ENCODE measurements at regions not wholly inside any gene's neighbourhood (a gene's known extent, or its start where the extent isn't known, plus 50 kb on each side); places are given as distances from the start of the nearest gene placed in this dataset.
A peak's percentile ranks its signal among the peaks of the same experiment; 100 is the strongest.

DNA sequence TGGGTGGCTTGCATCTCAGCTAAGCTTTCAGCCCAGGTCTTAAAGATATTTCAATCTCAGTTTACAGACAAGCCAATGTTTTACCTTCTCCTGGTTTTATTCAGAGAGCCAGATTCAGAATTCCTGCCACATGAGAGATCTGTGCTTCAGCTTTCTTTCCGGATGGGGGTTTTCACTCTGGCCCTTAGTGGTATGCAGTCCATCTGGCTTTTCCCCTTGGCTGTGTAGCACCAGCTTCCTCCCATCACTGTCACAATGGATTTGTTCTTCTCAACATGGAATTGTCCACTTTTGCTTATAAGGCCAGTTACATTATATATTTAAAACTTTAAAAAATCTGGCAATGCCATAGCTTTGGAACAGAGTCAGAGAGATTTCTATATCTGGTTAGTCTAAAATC, 303.9 kb downstream of the ETS1 start:
- Histone ChIP-seq H3K9me2 (no peaks in the 10 kb centered on the region), H3K4me3 (ENCODE audit: low read depth in 2 of 2, low read length in 1 of 2) (no peak overlapping the region), H3K9ac (no peak overlapping the region), H3F3A (replicated peaks; ENCODE audit: insufficient read depth) (no peaks in the 10 kb centered on the region), H2AFZ (ENCODE audit: low read depth) (peak overlapping the region; percentile 61; the same call in 1 of the 2 replicates), H3K27ac (ENCODE audit: low read depth in 2 of 2, low read length in 1 of 2) (peak overlapping the region; percentile 33 to 77; a peak in 3 of 4 replicates), H3K27me3 (ENCODE audit: insufficient read depth) (no peaks in the 10 kb centered on the region), H3K36me3 (replicated peaks in 1 of 2; ENCODE audit: control insufficient read depth in 1 of 2, insufficient read depth in 2 of 2, low read length in 1 of 2) (no peaks in the 10 kb centered on the region), H4K20me1 (ENCODE audit: insufficient read depth) (no peaks in the 10 kb centered on the region), H3K9me3 (no peaks in the 10 kb centered on the region), H3K79me2 (ENCODE audit: insufficient read depth) (no peaks in the 10 kb centered on the region), H3K4me2 (no peak overlapping the region), H3K4me1 (ENCODE audit: control insufficient read depth in 1 of 2, insufficient read depth in 2 of 2, low read depth in 1 of 2, low read length in 1 of 2) (no peaks in the 10 kb centered on the region; a peak in 2 of 4 replicates)
- WGBS (ENCODE audit: low lambda C conversion rate), result 50% methylated on average over 1 of the region's 1 CpG
- no peak for TF ChIP-seq FOSL2 (IDR thresholded peaks at IDR 0.05; ENCODE audit: borderline replicate concordance, low read depth)
- peak; percentile 31; the same call in 1 of the 2 replicates for TF ChIP-seq NFIC (IDR thresholded peaks at IDR 0.05; ENCODE audit: borderline replicate concordance)
- TF ChIP-seq, protein P1, sequence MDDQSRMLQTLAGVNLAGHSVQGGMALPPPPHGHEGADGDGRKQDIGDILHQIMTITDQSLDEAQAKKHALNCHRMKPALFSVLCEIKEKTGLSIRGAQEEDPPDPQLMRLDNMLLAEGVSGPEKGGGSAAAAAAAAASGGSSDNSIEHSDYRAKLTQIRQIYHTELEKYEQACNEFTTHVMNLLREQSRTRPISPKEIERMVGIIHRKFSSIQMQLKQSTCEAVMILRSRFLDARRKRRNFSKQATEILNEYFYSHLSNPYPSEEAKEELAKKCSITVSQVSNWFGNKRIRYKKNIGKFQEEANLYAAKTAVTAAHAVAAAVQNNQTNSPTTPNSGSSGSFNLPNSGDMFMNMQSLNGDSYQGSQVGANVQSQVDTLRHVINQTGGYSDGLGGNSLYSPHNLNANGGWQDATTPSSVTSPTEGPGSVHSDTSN (IDR thresholded peaks at IDR 0.05), result peak; percentile 57
- TF ChIP-seq TEAD4 (IDR thresholded peaks at IDR 0.05; ENCODE audit: borderline replicate concordance, insufficient read depth), result peak; percentile 20; the same call in 1 of the 2 replicates
- TF ChIP-seq TCF12 (IDR thresholded peaks at IDR 0.05), result peak; percentile 68
- peak in 1 of 2 experiments; percentile 38; a peak in 1 of 4 replicates for TF ChIP-seq EP300 (IDR thresholded peaks at IDR 0.05; ENCODE audit: borderline replicate concordance in 1 of 2, low read depth in 1 of 2, low read length in 1 of 2)
- ChIA-PET POLR2A (no interaction called here), CTCF (interaction anchor here (1.3 to 6.4 kb wide), 6 partner anchors 16 to 548 kb away, joined by 4 to 50 read pairs (median 5); no protein-coding TSS in a partner anchor)
- DNase-seq, result no peak

DNA sequence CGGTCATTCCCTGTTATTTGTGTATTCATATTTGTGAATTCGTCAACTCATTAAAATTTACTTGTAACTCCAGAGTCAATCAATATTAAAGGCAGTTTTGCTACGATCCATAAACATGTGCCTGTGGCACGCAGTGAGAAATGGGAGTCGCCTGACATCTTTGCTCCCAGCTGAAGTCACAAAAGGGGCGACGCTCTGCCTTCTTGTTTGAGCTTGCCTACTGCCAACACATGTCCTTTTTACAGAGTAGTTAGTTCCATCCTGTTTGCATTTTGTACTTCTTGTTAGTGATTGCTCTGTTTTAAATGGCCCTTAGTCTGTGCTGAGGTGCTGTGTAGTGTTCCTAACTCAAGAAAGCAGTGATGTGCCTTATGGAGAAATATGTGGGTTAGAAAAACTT, 305.3 kb downstream of the ETS1 start:
- Histone ChIP-seq H3K4me3 (ENCODE audit: low read depth in 2 of 2, low read length in 1 of 2) (no peak overlapping the region), H3K79me2 (ENCODE audit: insufficient read depth) (no peaks in the 10 kb centered on the region), H3F3A (replicated peaks; ENCODE audit: insufficient read depth) (no peaks in the 10 kb centered on the region), H4K20me1 (ENCODE audit: insufficient read depth) (no peaks in the 10 kb centered on the region), H3K4me2 (no peak overlapping the region), H3K36me3 (replicated peaks in 1 of 2; ENCODE audit: control insufficient read depth in 1 of 2, insufficient read depth in 2 of 2, low read length in 1 of 2) (no peaks in the 10 kb centered on the region), H3K9me2 (no peaks in the 10 kb centered on the region), H3K27me3 (ENCODE audit: insufficient read depth) (no peaks in the 10 kb centered on the region), H3K27ac (ENCODE audit: low read depth in 2 of 2, low read length in 1 of 2) (peak overlapping the region in 1 of 2 experiments; percentile 0; a peak in 1 of 4 replicates), H3K9me3 (no peaks in the 10 kb centered on the region), H2AFZ (ENCODE audit: low read depth) (no peak overlapping the region), H3K9ac (no peak overlapping the region), H3K4me1 (ENCODE audit: control insufficient read depth in 1 of 2, insufficient read depth in 2 of 2, low read depth in 1 of 2, low read length in 1 of 2) (no peaks in the 10 kb centered on the region; a peak in 2 of 4 replicates)
- ChIA-PET POLR2A (no interaction called here), CTCF (interaction anchor here (1.3 to 6.4 kb wide), 2 partner anchors 350 kb away, joined by 6 to 50 read pairs; no protein-coding TSS in a partner anchor)
- no peak for DNase-seq
- WGBS (ENCODE audit: low lambda C conversion rate), result 84% methylated on average over 7 of the region's 7 CpGs
- TF ChIP-seq RAD21 (IDR thresholded peaks at IDR 0.05; ENCODE audit: low read length) (no peak), YY1 (IDR thresholded peaks at IDR 0.05; ENCODE audit: low read depth) (no peak), ZBTB33 (IDR thresholded peaks at IDR 0.05; ENCODE audit: borderline replicate concordance, low read depth) (no peak), USF1 (IDR thresholded peaks at IDR 0.05; ENCODE audit: borderline replicate concordance, low read depth) (no peak), GABPA (IDR thresholded peaks at IDR 0.05; ENCODE audit: low read depth) (no peak), SIN3A (IDR thresholded peaks at IDR 0.05; ENCODE audit: borderline replicate concordance, low read depth, low read length) (no peak), FOSL2 (IDR thresholded peaks at IDR 0.05; ENCODE audit: borderline replicate concordance, low read depth) (no peak), FOXJ3 (CRISPR knock-in tag; IDR thresholded peaks at IDR 0.05) (no peak), IRF3 (IDR thresholded peaks at IDR 0.05; ENCODE audit: low read depth, low read length) (no peak), REST (IDR thresholded peaks at IDR 0.05; ENCODE audit: low read depth, low read length) (no peak), NFIC (IDR thresholded peaks at IDR 0.05; ENCODE audit: borderline replicate concordance) (no peak), TCF12 (IDR thresholded peaks at IDR 0.05) (no peak)
- TF ChIP-seq, protein P2, sequence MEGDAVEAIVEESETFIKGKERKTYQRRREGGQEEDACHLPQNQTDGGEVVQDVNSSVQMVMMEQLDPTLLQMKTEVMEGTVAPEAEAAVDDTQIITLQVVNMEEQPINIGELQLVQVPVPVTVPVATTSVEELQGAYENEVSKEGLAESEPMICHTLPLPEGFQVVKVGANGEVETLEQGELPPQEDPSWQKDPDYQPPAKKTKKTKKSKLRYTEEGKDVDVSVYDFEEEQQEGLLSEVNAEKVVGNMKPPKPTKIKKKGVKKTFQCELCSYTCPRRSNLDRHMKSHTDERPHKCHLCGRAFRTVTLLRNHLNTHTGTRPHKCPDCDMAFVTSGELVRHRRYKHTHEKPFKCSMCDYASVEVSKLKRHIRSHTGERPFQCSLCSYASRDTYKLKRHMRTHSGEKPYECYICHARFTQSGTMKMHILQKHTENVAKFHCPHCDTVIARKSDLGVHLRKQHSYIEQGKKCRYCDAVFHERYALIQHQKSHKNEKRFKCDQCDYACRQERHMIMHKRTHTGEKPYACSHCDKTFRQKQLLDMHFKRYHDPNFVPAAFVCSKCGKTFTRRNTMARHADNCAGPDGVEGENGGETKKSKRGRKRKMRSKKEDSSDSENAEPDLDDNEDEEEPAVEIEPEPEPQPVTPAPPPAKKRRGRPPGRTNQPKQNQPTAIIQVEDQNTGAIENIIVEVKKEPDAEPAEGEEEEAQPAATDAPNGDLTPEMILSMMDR (IDR thresholded peaks at IDR 0.05), result no peak

Data from SK-N-SH (cell line).